Thyroid gland (tissue), 4 donors: ENCODE measurements at regions not wholly inside any gene's neighbourhood (a gene's known extent, or its start where the extent isn't known, plus 50 kb on each side); places are given as distances from the start of the nearest gene placed in this dataset.

Experiments used
- DNase-seq, 2 donors: peaks; one replicate each; pipeline ENCODE4 v3.0.0-alpha.2; 2019
- H3K27ac ChIP-seq, 3 donors: fragments of 200-600 bp; sonication (generic); 1 replicate in 2 of 3; 2 replicates in 1 of 3; pipeline ENCODE4 v1.5.1; 2016 to 2019; ENCODE audit warnings: mild to moderate bottlenecking in 1 of 3, moderate library complexity in 1 of 3
- H3K27me3 ChIP-seq: fragments of 200-600 bp; sonication (generic); one replicate; pipeline ENCODE4 v1.5.1; 2019
- H3K36me3 ChIP-seq, 2 donors: fragments of 200-600 bp; sonication (generic); one replicate each; pipeline ENCODE4 v1.5.1; 2016 to 2019
- H3K4me1 ChIP-seq, 2 donors: fragments of 200-600 bp; sonication (generic); one replicate each; pipeline ENCODE4 v1.5.1; 2017 to 2019
- H3K4me3 ChIP-seq, 3 donors: fragments of 200-600 bp; sonication (generic); replicated peaks in 1 of 3; 1 replicate in 2 of 3; 2 replicates in 1 of 3; pipeline ENCODE4 v1.5.1; 2016; ENCODE audit warnings: mild to moderate bottlenecking in 1 of 3
- H3K9me3 ChIP-seq: fragments of 200-600 bp; sonication (generic); one replicate; pipeline ENCODE4 v1.5.1; 2017
- POLR2A ChIP-seq, 2 donors: fragments of 450-650 bp; IDR thresholded peaks; one replicate each; pipeline ENCODE4 v1.6.1; 2017; ENCODE audit warnings: antibody characterized with exemption in 2 of 2, mild to moderate bottlenecking in 2 of 2, moderate library complexity in 1 of 2
- WGBS, 2 donors: methylation state at CpG; one replicate each; pipeline ENCODE4 v1.1.5; 2017; 5-methylcytosine and 5-hydroxymethylcytosine counted together
- intact Hi-C: fragments of 100-400 bp; cut with DNase I; formaldehyde crosslinking; loops from one replicate; pipeline ENCODE4 v1.15.1; 2023
- TF ChIP-seq, protein P1 (sequence below), 6 experiments: fragments of 200-600 bp in 3 of 6; fragments of 450-650 bp in 3 of 6; sonication (generic) in 3 of 6; IDR thresholded peaks; one replicate each; pipeline ENCODE4 v1.5.1; 2016 to 2019; ENCODE audit warnings: antibody characterized with exemption in 6 of 6, mild to moderate bottlenecking in 2 of 6, inconsistent platforms in 1 of 6, moderate library complexity in 1 of 6

DNA sequence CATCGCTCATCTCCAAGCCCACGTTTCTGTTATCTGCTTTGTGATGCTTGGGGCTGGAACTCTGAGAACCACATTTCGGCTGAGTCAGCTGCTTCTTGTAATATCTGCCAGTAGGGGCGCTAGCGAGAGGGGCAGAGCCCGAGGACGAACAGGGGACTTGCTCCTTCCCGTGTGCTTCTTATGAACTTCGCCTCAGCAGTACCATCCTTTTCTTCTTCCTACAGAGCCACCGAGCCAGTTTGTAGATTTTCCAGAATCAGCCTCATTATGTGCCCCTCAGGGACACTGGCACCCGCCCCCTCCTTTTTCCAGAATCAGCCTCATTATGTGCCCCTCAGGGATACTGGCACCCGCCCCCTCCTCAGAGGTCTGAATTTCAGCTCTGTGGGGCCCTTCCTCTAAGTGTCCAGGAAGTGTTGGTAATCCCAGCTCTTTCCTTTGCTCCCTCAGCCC lies 441.7 kb upstream of the RASGEF1B start:
- intact Hi-C loops = no loop called here
- Histone ChIP-seq H3K4me1 (no peaks in the 10 kb centered on the region), H3K4me3 (no peak overlapping the region), H3K27ac (no peak overlapping the region), H3K9me3 (no peaks in the 10 kb centered on the region), H3K36me3 (no peaks in the 10 kb centered on the region), H3K27me3 (no peaks in the 10 kb centered on the region)
- TF ChIP-seq, protein P1, sequence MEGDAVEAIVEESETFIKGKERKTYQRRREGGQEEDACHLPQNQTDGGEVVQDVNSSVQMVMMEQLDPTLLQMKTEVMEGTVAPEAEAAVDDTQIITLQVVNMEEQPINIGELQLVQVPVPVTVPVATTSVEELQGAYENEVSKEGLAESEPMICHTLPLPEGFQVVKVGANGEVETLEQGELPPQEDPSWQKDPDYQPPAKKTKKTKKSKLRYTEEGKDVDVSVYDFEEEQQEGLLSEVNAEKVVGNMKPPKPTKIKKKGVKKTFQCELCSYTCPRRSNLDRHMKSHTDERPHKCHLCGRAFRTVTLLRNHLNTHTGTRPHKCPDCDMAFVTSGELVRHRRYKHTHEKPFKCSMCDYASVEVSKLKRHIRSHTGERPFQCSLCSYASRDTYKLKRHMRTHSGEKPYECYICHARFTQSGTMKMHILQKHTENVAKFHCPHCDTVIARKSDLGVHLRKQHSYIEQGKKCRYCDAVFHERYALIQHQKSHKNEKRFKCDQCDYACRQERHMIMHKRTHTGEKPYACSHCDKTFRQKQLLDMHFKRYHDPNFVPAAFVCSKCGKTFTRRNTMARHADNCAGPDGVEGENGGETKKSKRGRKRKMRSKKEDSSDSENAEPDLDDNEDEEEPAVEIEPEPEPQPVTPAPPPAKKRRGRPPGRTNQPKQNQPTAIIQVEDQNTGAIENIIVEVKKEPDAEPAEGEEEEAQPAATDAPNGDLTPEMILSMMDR (IDR thresholded peaks at IDR 0.05) = peak; percentile 25 to 69 (median 34)
- no peak for TF ChIP-seq POLR2A (IDR thresholded peaks at IDR 0.05)
- WGBS, 2 donors = 16 to 25% methylated on average over 12 of the region's 12 CpGs
- DNase-seq = peak; percentile 37 to 53

DNA sequence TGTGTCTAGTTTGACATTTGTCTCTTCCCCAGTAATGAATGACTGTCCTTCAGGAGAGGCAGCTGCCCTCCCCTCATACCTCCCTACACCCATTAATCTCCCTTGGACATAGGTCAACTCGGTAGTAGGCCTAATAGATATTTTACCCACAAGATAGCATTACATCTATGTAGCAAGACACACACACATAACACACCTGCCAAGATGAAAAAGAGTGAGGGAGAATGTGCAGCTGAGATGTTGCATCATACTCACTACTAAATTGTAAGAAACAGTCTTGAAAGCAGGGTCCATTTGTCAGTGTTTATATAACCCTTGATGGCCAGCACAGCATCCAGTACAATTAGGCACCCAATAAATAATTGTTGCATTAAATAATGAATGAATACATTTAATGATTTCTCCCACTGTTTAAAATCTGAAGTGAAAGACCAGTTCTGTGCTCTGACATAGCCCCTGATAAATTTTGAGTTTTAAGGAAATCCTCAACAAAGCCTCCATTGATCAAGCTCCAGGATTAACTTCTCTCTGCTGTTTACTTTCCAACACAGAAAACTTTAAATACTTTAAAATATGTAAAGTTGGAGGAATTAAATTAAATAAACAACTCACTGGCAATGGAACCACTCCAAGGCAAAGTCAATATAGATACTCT lies 440.8 kb upstream of the RASGEF1B start:
- Histone ChIP-seq H3K27ac (no peak overlapping the region), H3K9me3 (no peaks in the 10 kb centered on the region), H3K4me1 (no peaks in the 10 kb centered on the region), H3K4me3 (no peak overlapping the region), H3K36me3 (no peaks in the 10 kb centered on the region), H3K27me3 (no peaks in the 10 kb centered on the region)
- no peak for DNase-seq
- TF ChIP-seq, protein P1 (IDR thresholded peaks at IDR 0.05) = no peak
- no peak for TF ChIP-seq POLR2A (IDR thresholded peaks at IDR 0.05)
- 55 to 71% methylated on average over 1 of the region's 1 CpG for WGBS, 2 donors
- intact Hi-C loops = no loop called here

DNA sequence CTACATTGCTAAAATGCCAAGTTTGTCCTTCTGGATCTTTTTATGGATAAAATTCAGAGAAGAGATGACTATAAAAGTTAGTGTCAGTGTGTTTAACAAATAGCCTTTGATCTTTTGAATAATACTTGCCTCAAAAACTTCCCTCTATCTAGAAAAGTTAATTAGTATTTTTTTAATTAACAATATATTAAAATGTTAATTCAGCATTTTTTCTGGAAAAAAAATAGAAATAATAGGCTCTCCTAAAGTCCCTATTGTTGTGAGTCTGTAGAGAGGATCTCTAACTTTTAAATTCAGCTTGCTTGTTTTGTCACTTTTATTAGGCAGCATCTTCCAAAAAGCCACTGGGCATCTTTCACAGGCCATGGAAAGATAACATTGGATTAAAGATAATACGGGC lies 435.2 kb upstream of the RASGEF1B start:
- H3K4me1 ChIP-seq = no peaks in the 10 kb centered on the region
- no peak overlapping the region for H3K4me3 ChIP-seq
- H3K36me3 ChIP-seq = no peaks in the 10 kb centered on the region
- H3K27ac ChIP-seq = no peak overlapping the region
- TF ChIP-seq POLR2A (IDR thresholded peaks at IDR 0.05) = no peak
- TF ChIP-seq, protein P1 (IDR thresholded peaks at IDR 0.05) = no peak
- WGBS, 2 donors = 100% methylated on average over 1 of the region's 1 CpG
- DNase-seq = no peak
- no peaks in the 10 kb centered on the region for H3K9me3 ChIP-seq
- intact Hi-C loops = no loop called here
- no peaks in the 10 kb centered on the region for H3K27me3 ChIP-seq

DNA sequence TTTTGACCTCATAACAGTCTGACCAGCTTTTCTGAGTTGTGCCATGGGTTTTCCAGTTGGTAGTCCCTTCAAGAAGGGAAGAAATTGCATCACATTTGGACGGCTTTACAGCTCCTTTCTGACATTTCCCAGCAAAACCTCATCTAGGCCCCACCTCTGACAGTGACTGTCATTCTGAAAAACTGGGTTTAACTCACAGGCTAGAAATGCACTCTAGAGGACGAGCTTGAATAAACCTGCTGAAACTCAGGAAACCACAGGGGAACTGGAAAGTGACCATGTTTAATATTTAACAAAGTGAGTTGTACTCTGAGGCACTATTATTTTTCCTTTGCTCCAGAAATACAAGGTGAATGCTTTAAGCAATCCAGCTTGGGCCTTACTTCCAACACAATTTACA lies 434.3 kb upstream of the RASGEF1B start:
- Histone ChIP-seq H3K9me3 (no peaks in the 10 kb centered on the region), H3K4me1 (no peaks in the 10 kb centered on the region), H3K27me3 (no peaks in the 10 kb centered on the region), H3K27ac (no peak overlapping the region), H3K36me3 (no peaks in the 10 kb centered on the region), H3K4me3 (no peak overlapping the region)
- no peak for TF ChIP-seq POLR2A (IDR thresholded peaks at IDR 0.05)
- TF ChIP-seq, protein P1 (IDR thresholded peaks at IDR 0.05) = no peak
- no peak for DNase-seq
- WGBS, 2 donors = 53% methylated on average over 2 of the region's 2 CpGs
- intact Hi-C loops = no loop called here

DNA sequence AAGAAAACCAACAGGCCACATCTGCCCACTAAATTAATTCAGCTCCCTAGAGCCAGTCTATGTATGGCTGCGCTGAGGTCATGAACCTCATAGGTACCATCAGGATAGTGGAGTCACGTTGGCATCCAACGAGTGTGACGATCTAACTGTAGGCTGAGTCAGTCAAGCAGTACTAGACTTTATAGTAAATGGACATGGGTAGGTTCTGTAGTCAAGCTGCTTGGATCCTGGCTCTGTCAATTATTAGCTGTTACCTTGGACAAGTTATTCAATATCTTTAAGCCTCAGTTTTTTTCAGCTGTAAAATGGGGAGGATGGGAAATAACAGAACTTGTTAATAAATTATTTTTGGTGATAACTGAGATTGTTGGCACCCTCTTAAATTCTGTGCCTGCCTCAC lies 432.4 kb upstream of the RASGEF1B start:
- Histone ChIP-seq H3K4me3 (no peak overlapping the region), H3K27ac (no peak overlapping the region), H3K4me1 (no peaks in the 10 kb centered on the region), H3K27me3 (no peaks in the 10 kb centered on the region), H3K36me3 (no peaks in the 10 kb centered on the region), H3K9me3 (no peaks in the 10 kb centered on the region)
- no peak for TF ChIP-seq POLR2A (IDR thresholded peaks at IDR 0.05)
- TF ChIP-seq, protein P1 (IDR thresholded peaks at IDR 0.05) = no peak
- no peak for DNase-seq
- WGBS, 2 donors = 97 to 98% methylated on average over 4 of the region's 4 CpGs
- intact Hi-C loops = no loop called here
